ENCODE measurements at regions not wholly inside any gene's neighbourhood (a gene's known extent, or its start where the extent isn't known, plus 50 kb on each side); places are given as distances from the start of the nearest gene placed in this dataset.

DNA sequence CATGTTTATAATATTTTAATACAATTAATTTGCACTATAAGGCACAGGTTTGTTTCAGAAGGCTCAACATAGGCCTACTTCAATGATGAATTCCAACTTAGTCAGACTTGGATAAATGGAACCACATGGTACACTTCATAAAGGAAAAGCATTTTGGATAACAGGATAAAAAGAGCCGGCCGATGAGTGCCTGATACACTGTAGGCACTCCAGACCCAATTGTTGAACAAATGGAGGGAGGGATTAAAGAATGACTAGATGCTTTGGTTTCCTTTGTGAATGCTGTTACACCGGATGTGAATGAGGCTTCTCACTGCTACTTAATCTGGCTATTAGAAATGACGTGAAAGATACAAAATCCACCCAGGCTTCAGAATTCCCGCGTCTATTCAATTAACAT lies 104.1 kb upstream of the KCTD1 start:
- FAIRE-seq (no peak), ATAC-seq (no peak), DNase-seq (no peak)
- TF ChIP-seq CTCF (IDR thresholded peaks at IDR 0.05) = no peak
- Histone ChIP-seq H3K27ac (no peak overlapping the region), H3K36me3 (no peaks in the 10 kb centered on the region), H3K9me3 (no peaks in the 10 kb centered on the region), H3K27me3 (no peaks in the 10 kb centered on the region), H3K4me1 (peaks cover 0 to 5% (median under 1%) of the 10 kb centered on the region in 3 donors), H3K4me3 (no peak overlapping the region)
- WGBS, 2 donors = 86 to 92% methylated on average over 6 of the region's 6 CpGs
- intact Hi-C loops (cut with DNase I) = loop anchor here in 1 of 3 donors (10.0 kb wide), 1 partner anchor 268 kb away; no protein-coding TSS in a partner anchor

- intact Hi-C loops (cut with DNase I) = loop anchor here in 1 of 3 donors (10.0 kb wide), 1 partner anchor 266 kb away; no protein-coding TSS in a partner anchor
- WGBS, 2 donors = 22 to 30% methylated on average over 6 of the region's 6 CpGs
These were observed 102.2 kb upstream of the KCTD1 start for GRCh38 chr18:26650310-26651268.

DNA sequence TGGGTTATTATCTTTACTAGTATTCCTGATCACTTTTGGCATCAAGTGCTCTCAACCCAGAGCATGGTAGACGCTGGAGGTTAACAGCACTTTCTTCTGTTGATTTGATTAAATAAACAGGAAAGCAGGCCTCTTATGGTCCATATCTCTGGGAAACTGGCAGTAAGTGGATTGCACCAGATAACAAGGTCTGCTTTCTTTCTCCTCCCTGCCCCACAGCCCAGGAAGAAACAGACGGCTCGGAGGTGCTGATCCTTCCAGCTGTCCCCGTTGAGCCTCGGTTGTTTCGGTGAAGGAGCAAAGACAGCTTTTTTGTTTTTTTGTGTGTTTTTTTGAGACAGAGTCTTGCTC lies 100.8 kb upstream of the KCTD1 start:
- intact Hi-C loops (cut with DNase I) = loop anchor here in 1 of 3 donors (10.0 kb wide), 1 partner anchor 74 kb away; no protein-coding TSS in a partner anchor
- no peak for ATAC-seq

More at GRCh38 chr18:26650310-26651268, 102.2 kb upstream of the KCTD1 start:
- Histone ChIP-seq H3K27ac (no peak overlapping the region), H3K9me3 (no peaks in the 10 kb centered on the region), H3K36me3 (no peaks in the 10 kb centered on the region), H3K27me3 (no peaks in the 10 kb centered on the region), H3K4me3 (no peak overlapping the region), H3K4me1 (peaks cover 0 to 3% (median 0%) of the 10 kb centered on the region in 3 donors)
- DNase-seq (no peak), FAIRE-seq (no peak), ATAC-seq (no peak)
- TF ChIP-seq CTCF (IDR thresholded peaks at IDR 0.05) = no peak

DNA sequence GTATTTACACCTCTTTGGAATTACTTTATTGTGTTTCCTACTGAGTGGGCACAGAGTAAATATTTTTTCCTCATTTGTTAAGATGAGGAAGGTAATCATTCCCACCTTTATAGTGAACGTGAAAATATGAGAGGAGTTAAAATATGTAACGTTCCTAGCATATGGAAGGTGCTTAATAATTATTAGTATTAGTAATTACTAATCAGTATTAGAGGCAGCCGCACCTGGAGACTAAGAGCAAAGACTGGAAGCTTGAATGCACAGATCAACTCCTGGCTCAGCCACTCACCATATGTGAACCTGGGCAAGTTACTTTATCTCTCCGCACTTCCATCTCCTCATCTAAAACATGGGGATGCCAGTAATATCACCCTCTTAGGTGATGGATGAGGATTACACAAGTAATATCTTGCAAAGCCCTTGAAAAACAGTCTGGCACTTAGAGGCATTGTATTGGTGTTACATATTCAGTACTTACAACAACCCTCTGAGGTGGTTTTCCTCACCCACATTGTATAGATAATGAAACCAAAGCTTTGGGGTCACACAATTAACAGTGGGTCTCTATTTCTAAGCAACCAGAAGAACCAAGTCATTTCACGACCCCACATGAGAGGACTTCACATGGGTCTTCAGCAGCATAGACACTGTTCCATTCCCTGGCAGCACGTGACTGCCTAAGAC lies 100.3 kb upstream of the KCTD1 start:
- FAIRE-seq = no peak
- H3K36me3 ChIP-seq = no peaks in the 10 kb centered on the region
- no peak for ATAC-seq
- DNase-seq = no peak
- WGBS, 2 donors = 81 to 88% methylated on average over 6 of the region's 6 CpGs
- no peaks in the 10 kb centered on the region for H3K4me1 ChIP-seq
- no peaks in the 10 kb centered on the region for H3K27me3 ChIP-seq
- intact Hi-C loops (cut with DNase I) = loop anchor here in 1 of 3 donors (10.0 kb wide), 1 partner anchor 74 kb away; no protein-coding TSS in a partner anchor
- H3K4me3 ChIP-seq = no peak overlapping the region
- no peaks in the 10 kb centered on the region for H3K9me3 ChIP-seq
- no peak for TF ChIP-seq CTCF (IDR thresholded peaks at IDR 0.05)
- H3K27ac ChIP-seq = no peak overlapping the region

More for the DNA sequence above, 100.8 kb upstream of the KCTD1 start:
- no peak overlapping the region for H3K27ac ChIP-seq
- H3K27me3 ChIP-seq = no peaks in the 10 kb centered on the region
- DNase-seq (no peak), FAIRE-seq (no peak)
- TF ChIP-seq CTCF (IDR thresholded peaks at IDR 0.05) = no peak
- no peaks in the 10 kb centered on the region for H3K9me3 ChIP-seq
- H3K36me3 ChIP-seq = no peaks in the 10 kb centered on the region
- 65 to 69% methylated on average over 6 of the region's 6 CpGs for WGBS, 2 donors
- no peak overlapping the region for H3K4me3 ChIP-seq
- H3K4me1 ChIP-seq = no peaks in the 10 kb centered on the region

Data from pancreas (tissue), 10 donors.